ENCODE measurements at regions not wholly inside any gene's neighbourhood (a gene's known extent, or its start where the extent isn't known, plus 50 kb on each side); places are given as distances from the start of the nearest gene placed in this dataset.
"Not testable (repeated sequence)": the region's sequence is repeated elsewhere in the genome, so short reads cannot be mapped to it uniquely, and the experiment has no call there.

DNA sequence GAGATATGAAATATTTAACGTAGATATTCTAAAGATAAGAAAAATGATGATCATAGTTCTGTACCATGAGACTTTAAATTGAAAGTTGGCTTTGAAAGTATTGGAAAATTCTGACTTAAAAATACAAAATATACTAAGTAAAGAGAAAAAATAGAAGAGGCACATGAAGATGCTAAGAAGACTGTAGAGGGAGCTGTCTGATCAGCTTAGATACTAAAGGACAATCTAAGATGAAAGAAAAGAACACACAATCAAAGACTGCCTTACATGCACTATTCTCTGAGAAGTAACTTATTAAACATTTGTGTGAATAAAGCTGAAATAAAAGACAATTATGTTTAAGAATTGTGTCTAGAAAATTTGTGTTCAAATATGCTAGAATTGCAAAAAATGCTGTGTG lies 55.1 kb downstream of the RBMXL2 start:
- DNase-seq (ENCODE audit: low spot score): peak; percentile 61

DNA sequence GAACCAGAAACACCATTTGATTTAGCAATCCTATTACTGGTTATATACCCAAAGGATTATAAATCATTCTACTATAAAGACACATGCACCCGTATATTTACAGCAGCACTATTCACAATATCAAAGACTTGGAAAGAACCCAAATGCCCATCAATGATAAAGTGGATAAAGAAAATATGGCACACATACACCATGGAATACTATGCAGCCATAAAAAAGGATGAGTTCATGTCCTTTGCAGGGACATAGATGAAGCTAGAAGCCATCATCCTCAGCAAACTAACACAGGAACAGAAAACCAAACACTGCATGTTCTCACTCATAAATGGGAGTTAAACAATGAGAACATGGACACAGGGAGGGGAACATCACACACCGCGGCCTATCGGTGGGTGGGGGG lies 61.3 kb downstream of the RBMXL2 start:
- DNase-seq (ENCODE audit: low spot score): not testable (repeated sequence)

DNA sequence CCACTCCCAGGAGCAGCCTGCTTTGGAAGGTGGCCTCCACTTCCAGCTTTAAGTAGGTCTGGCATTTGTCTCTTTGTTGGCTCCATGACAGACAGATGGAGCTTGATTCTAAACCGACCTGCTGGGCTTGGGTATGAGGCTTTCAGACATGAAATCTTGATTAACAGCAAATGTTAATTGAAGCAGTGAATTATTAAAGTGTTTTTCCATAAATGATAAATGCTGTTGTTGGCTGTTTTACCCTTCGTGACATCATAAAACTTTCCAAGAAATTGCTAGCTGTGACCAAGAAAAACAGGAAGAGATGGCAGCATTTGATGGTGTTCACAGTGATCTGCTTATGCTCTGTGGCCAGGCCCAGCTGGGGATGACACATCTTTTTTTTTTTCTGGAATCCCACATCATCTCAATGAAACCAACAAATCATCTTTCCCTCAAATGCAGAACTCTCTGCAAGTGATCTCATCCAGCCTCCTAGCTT lies 66.1 kb downstream of the RBMXL2 start:
- DNase-seq (ENCODE audit: low spot score): no peak

DNA sequence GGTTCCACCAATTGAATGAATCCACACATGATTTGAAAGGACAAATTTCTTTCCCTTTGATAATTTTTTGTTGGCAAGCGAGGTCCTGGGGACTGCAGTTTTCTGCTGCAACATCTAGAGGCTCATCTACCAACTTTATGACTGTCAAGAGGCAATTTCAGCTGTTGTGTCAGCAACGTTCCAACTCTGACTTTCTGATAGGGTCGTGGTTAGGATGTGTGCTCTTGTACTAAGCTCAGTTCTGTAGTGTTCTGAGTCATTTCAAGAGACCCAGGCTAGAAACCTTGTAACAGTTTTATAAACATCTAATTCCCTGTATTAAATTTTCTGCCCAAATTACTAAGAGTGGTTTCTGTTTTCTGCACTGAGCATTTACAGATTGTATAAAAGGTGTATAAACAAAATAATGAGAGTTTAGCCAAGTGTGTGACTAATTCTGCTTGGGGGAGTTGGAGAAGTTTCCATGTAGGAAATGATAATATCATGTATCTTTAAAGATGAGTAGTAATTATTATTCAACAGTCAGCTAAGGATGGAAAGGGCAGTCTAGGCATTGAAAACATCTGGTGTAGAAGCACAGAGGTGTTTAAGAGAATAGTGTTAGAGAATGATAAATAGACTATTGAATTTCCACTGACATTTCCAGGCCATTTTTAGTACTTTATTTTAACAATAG lies 72.2 kb downstream of the RBMXL2 start:
- DNase-seq (ENCODE audit: low spot score): no peak

DNA sequence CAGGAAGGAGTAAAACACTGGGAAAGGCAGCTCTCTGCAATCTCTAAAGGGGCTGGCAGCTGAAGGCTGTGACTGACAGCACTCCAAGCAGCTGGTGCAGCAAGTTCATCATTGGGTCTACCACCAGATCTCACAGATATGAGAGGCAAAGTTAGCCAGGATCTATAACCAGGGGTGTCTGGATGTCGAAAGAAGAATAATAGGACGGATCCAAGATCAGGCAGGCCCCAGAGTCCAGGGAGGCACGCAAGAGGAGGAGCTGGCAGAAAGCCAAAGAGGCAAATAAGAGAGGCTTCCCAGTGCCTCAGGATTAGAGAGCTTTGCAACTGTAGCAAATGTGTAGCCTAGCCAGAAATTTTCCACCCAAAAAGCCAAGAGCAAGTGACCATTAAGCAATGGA lies 77.1 kb downstream of the RBMXL2 start:
- DNase-seq (ENCODE audit: low spot score): no peak

DNA sequence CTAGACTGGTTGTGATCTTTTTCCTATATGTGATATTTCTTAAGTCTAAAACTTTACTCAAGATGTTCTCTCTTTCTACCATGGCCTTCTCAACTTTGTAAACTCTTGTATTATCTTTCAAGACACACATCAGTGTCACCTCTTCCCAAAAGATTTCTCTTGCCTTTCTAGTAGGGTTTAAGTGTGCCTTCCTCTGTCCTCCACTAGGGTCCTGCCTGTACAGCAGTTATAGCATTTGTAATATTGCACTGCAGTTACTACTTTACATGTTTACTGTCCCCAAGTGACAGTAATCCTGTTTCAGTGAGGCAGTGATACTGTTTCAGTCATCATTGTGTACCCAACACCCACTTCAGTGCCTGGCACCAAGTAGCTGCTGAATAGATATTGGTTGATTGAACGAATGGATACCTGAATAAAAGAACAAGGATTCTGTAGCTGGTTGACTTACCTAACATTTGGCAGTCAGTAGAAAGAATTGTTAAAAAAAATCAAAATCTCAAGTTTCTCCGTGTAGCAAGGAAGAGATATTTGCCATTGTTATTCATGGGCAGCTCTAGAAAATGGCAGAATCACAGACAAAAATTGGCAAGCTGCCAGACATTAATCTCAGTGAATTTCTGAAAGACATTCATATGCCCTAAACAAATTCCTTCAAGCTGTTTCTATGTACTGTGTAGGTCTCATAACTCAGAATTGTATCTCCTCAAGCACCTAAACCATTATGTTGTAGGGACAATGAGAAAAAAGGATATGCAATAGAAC lies 79.4 kb downstream of the RBMXL2 start:
- DNase-seq (ENCODE audit: low spot score): no peak

DNA sequence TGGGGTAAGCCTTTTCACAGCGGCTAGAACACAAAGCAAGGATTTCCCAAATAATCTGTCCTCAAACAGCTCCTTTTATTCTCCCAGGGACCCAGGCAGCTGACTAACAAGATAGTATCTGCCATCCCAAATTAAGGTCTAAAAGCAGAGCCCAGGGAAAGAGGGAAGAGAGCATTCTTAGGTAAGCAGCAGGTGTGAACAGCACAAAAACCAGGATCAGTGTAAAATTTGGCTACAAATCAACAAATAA lies 79.9 kb downstream of the RBMXL2 start:
- DNase-seq (ENCODE audit: low spot score): no peak

DNA sequence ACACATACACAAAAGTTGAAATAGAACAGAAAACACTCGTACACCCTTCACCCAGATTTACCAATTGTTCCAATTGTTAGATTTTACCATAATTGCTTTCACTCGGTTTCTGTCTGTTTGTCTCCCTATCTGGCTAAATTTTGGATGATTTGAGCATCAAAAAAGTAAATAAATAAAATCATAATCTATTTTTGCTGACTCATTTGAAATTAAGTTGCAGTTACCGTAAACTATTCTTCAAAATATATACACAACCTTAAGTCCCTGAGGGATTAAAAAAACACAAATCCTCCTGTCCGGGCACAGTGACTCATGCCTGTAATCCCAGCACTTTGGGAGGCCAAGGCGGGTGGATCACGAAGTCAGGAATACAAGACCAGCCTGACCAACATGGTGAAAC lies 81.3 kb upstream of the SYT9 start:
- DNase-seq (ENCODE audit: low spot score): no peak

DNA sequence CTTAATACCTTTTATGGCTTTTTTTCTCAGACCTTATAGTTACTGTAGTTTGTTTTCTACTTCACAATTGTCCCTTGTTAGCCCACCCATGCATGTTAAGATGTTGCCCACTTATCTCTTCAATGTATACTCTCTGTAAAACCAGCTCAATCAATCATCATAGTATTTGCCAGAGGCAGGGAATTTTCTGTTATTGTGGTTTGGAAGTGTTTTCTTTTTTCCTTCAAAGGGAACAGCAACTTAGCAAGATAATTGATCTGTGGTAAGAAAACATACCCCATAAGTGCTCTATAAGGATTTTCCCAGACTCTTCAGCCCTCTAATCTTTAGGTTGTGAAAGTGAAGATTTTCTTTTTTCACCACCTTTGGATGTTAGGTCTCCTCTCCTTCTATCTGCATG lies 76.7 kb upstream of the SYT9 start:
- no peak for DNase-seq (ENCODE audit: low spot score)

DNA sequence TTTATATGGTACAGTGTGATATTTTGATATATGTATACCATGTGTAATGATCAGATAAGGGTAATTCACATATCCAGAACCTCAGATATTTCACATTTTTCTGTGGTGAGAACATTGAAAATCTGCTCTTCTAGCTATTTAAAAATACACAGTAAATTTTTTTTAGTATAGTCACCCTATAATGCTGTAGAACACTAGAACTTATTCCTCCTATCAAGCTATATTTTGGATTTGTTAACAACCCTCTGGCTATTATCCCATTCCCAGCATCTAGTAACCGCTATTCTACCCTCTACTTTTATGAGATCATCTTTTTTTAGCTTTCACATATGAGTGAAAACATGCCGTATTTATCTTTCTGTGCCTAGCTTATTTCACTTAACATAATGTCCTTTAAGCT lies 65.5 kb upstream of the SYT9 start:
- DNase-seq (ENCODE audit: low spot score): no peak

DNA sequence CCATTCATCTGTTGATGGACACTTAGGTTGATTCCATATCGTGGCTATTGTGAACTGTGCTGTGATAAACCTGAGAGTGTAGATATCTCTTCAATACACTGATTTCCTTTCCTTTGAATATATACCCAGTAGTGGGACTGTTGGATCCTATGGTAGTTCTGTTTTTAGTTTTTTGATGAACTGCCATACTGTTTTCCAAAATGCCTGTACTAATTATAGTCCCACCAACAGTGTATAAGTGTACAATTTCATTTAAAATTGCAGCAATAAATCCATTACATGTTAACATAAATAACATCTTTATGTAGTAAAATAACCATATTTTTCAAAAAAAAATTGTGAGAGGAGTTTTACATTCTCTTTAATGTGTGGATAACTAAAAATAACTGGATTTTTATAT lies 65.0 kb upstream of the SYT9 start:
- DNase-seq (ENCODE audit: low spot score): no peak

DNA sequence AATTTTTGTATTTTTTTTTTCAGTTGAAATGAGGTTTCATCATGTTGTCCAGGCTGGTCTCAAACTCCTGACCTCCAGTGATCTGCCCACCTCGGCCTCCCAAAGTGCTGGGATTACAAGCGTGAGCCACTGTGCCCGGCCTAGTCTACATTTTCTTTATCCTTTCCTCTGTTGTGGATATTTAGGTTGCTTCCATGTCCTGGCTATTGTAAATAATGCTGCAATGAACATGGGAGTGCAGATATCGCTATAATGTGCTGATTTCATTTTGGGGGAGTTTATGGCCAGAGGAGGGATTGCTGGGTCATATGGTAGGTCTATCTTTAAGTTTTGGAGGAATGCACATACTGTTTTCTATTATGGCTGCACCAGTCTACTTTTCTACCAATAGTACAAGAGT lies 58.9 kb upstream of the SYT9 start:
- DNase-seq (ENCODE audit: low spot score): not testable (repeated sequence)

DNA sequence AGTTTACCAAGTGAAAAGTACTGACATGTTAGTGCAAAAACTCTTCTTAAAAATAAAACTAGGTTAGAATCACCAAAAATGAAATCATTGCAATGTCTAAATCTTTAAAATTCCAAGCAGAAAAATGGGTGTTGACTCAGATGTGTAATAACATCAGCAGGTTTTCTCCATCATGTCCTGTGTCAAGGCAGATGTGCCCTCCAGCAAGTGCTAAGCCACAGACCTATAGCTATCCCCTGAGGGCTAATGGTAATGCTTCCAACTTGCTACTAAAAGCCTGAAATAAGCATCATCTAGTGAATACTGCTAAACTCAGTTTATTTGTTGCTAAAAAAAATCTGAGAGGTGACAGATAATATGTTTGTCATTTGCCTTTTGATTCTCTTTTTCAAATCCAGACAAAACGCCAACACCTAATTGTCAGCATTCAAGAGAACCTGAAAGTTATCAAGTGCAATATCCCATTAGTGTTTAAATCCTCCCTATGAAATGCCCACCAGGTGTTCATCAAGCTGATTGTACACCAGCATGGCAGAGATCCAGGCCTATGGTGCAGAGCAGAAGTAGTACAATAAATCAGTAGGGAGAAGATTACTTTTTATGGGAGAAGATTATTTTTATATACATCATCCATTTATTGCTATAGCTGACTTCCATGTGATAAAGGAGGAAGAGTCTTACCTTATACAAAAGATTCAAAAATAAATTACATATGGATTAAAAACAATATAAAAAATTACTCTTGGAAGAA lies 55.1 kb upstream of the SYT9 start:
- DNase-seq (ENCODE audit: low spot score): no peak

DNA sequence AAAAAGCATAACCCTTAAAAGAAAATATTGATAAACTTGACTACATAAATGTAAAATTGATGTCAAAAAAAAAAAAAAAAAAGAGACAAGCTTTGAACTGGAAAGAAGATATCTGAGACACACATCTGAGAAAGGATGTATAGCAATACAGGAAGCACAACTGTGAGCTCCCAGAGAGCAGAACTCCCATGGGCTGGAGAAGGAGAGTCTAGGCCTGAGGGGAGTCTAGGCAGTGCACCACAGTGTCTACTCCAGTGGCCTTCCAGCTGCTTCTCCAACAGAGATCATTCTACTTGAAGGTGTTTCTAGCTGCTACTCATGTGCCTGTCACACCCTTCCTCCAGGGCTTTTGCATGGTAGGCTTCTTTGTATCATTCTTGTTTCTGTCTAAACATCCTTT lies 54.2 kb upstream of the SYT9 start:
- no peak for DNase-seq (ENCODE audit: low spot score)
